HepG2 (cell line): ENCODE measurements at regions not wholly inside any gene's neighbourhood (a gene's known extent, or its start where the extent isn't known, plus 50 kb on each side); places are given as distances from the start of the nearest gene placed in this dataset.

ENCODE experiments used
- EP300 ChIP-seq, 3 experiments: sonication (generic) in 1 of 3; formaldehyde crosslinking in 1 of 3; IDR thresholded peaks; 2 replicates each; pipeline versions ENCODE4 v1.5.1 to v1.6.1; 2011 to 2020; ENCODE audit warnings: low read depth in 2 of 3, low read length in 2 of 3, borderline replicate concordance in 1 of 3, improper control_type of control experiment in 1 of 3, mild to moderate bottlenecking in 1 of 3, missing genetic modification reagents in 1 of 3, moderate library complexity in 1 of 3
- JUND ChIP-seq: sonication (generic); formaldehyde crosslinking; IDR thresholded peaks from 2 replicates; pipeline ENCODE4 v1.8.0; 2022; ENCODE audit warnings: mild to moderate bottlenecking, missing genetic modification reagents
- SAFB2 ChIP-seq: sonication (generic); formaldehyde crosslinking; IDR thresholded peaks from 2 replicates; pipeline ENCODE4 v1.5.1; 2020; ENCODE audit warnings: missing genetic modification reagents, low read depth, mild to moderate bottlenecking, borderline replicate concordance

DNA sequence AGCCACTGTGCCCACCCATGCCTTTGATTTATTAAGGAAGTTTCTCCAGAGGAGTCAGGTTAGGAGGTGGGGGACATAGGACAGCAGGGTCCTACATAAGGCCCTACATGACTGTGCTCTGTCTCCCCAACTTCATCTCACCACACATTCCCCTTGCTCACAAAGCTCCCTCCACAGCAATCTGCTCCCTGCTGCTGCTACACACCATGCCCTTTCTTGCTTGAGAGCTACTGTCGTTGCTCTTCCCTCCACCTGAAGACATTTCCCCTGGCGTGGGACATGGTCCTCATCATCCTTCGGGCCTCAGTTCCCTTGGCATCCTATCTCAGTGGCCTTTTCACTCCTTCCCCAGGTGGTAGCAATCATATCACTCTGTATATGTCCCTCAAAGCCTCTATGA is 75.9 kb upstream of the DAPK1 start:
- TF ChIP-seq JUND = no peak
- TF ChIP-seq SAFB2 (CRISPR knock-in tag) = no peak
- no peak for TF ChIP-seq EP300 (IDR thresholded peaks at IDR 0.05; ENCODE audit: low read depth in 2 of 2, low read length in 2 of 2)
- no peak for TF ChIP-seq EP300 (CRISPR knock-in tag; IDR thresholded peaks at IDR 0.05; ENCODE audit: borderline replicate concordance)
